Panc1 (cell line): ENCODE measurements at regions not wholly inside any gene's neighbourhood (a gene's known extent, or its start where the extent isn't known, plus 50 kb on each side); places are given as distances from the start of the nearest gene placed in this dataset.

Experiments used
- ATAC-seq: fragments of 200-7000 bp; cut with Tn5 transposase; 2 replicates; pipeline ENCODE4 v1.9.1; 2020; ENCODE audit warnings: mild to moderate bottlenecking, moderate library complexity
- BruUV-seq: library from RNA; stranded (reverse); fragments of 400-500 nt; replicated peaks from 2 replicates; lab custom pipeline; 2021; lab: Mats Ljungman, UMichigan
- CTCF ChIA-PET: fragments of 300-600 bp; sonication (Branson Sonifier 250); formaldehyde crosslinking; loops from one replicate; lab custom pipeline; 2022; ENCODE audit warnings: antibody characterized with exemption; lab: Charles Lee
- POLR2A ChIA-PET: fragments of 300-600 bp; sonication (Branson Sonifier 250); formaldehyde crosslinking; loops from one replicate; lab custom pipeline; 2022; ENCODE audit warnings: antibody characterized with exemption; lab: Charles Lee
- DNase-seq: peaks from one replicate; pipeline ENCODE4 v3.0.0-alpha.2; 2010; ENCODE audit warnings: low read depth, low spot score
- H3K27ac ChIP-seq: 2 replicates; pipeline ENCODE4 v1.5.1; 2011; ENCODE audit warnings: mild to moderate bottlenecking, low read length, inconsistent platforms
- H3K27me3 ChIP-seq: fragments of 200-500 bp; sonication (Bioruptor generic); 2 replicates; pipeline ENCODE4 v1.6.0; 2014; ENCODE audit warnings: low read length, inconsistent platforms; ENCODE audit not compliant: control insufficient read depth, insufficient read depth
- H3K36me3 ChIP-seq: fragments of 200-500 bp; sonication (Bioruptor generic); 2 replicates; pipeline ENCODE4 v1.5.1; 2014; ENCODE audit warnings: inconsistent platforms, mild to moderate bottlenecking, low read length, moderate library complexity; ENCODE audit not compliant: control insufficient read depth, insufficient read depth
- H3K4me1 ChIP-seq: 2 replicates; pipeline ENCODE4 v1.5.1; 2011; ENCODE audit warnings: inconsistent platforms, mild to moderate bottlenecking, low read length, moderate library complexity; ENCODE audit not compliant: control insufficient read depth, insufficient read depth
- H3K4me3 ChIP-seq, 2 experiments: 2 replicates each; pipeline ENCODE4 v1.5.1; 2011 to 2012; ENCODE audit warnings: low read depth in 2 of 2, low read length in 2 of 2, mild to moderate bottlenecking in 2 of 2, inconsistent platforms in 1 of 2, moderate library complexity in 1 of 2
- H3K9me3 ChIP-seq: fragments of 200-500 bp; sonication (Bioruptor generic); 2 replicates; pipeline ENCODE4 v1.5.1; 2014; ENCODE audit warnings: low read depth, mild to moderate bottlenecking, inconsistent platforms, low read length, moderate library complexity; ENCODE audit not compliant: control insufficient read depth, insufficient read depth
- POLR2AphosphoS5 ChIP-seq: IDR thresholded peaks from 2 replicates; pipeline ENCODE4 v1.6.1; 2012; ENCODE audit warnings: mild to moderate bottlenecking, low read depth, low read length, moderate library complexity
- SIN3A ChIP-seq: IDR thresholded peaks from 2 replicates; pipeline ENCODE4 v1.6.1; 2012; ENCODE audit warnings: low read depth, mild to moderate bottlenecking, low read length, moderate library complexity, borderline replicate concordance; ENCODE audit not compliant: insufficient read depth
- TCF7L2 ChIP-seq: IDR thresholded peaks from 2 replicates; pipeline ENCODE4 v1.6.1; 2011; ENCODE audit warnings: mild to moderate bottlenecking, low read depth, low read length, inconsistent platforms
- in situ Hi-C: cut with HindIII; loops from 2 replicates; pipeline ENCODE4 v1.10.0; 2016; ENCODE audit warnings: low sequenced_read_pairs, low pct_unique_long_range_greater_than_20kb
- intact Hi-C: fragments of 100-400 bp; cut with micrococcal nuclease; formaldehyde crosslinking; loops from one replicate; pipeline ENCODE4 v1.10.0; 2022; ENCODE audit not compliant: unreplicated experiment
- TF ChIP-seq, protein P1 (sequence below): fragments of 450-650 bp; IDR thresholded peaks from 2 replicates; pipeline ENCODE4 v1.5.1; 2017; ENCODE audit warnings: mild to moderate bottlenecking
- TF ChIP-seq, protein P2 (sequence below), 2 experiments: IDR thresholded peaks; 2 replicates each; pipeline ENCODE4 v1.6.1; 2011 to 2012; ENCODE audit warnings: low read depth in 2 of 2, control low read depth in 1 of 2, low read length in 1 of 2, mild to moderate bottlenecking in 1 of 2, moderate library complexity in 1 of 2; ENCODE audit not compliant: insufficient read depth in 1 of 2

DNA sequence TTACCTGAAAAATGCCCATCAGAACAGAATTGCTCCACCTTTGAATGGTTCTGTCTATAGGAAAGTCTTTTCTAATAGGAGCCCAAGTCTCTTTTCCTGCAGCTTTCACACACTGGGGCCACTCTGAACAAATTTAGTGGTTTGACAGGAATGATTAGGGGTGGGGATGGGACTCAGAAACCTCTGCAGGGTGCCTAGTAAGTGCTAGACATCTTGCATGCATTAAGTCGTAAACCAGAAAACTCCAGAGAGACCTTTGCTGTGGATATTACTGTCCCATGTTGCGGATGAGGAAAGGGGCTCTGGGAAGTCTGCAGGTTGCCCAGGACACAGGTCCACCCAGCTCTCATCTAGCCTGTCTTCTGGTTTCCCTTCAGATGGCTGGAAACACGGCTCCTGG lies 189.7 kb downstream of the OPA1 start:
- H3K9me3 ChIP-seq = no peaks in the 10 kb centered on the region
- H3K4me1 ChIP-seq = peaks cover 24% of the 10 kb centered on the region
- ChIA-PET POLR2A (no interaction called here), CTCF (interaction anchor here (3.6 kb wide), 1 partner anchor 533 kb away, joined by 28 read pairs; no protein-coding TSS in a partner anchor)
- BruUV-seq = no TSS peak
- H3K4me3 ChIP-seq = no peak overlapping the region
- ATAC-seq = no peak
- in situ Hi-C loops (no loop called here), intact Hi-C loops (loop anchor here (5.0 kb wide), 1 partner anchor 290 kb away; no protein-coding TSS in a partner anchor)
- no peak for DNase-seq
- H3K27ac ChIP-seq = peak overlapping the region; percentile 1
- TF ChIP-seq POLR2AphosphoS5 = no peak
- TF ChIP-seq, protein P1, sequence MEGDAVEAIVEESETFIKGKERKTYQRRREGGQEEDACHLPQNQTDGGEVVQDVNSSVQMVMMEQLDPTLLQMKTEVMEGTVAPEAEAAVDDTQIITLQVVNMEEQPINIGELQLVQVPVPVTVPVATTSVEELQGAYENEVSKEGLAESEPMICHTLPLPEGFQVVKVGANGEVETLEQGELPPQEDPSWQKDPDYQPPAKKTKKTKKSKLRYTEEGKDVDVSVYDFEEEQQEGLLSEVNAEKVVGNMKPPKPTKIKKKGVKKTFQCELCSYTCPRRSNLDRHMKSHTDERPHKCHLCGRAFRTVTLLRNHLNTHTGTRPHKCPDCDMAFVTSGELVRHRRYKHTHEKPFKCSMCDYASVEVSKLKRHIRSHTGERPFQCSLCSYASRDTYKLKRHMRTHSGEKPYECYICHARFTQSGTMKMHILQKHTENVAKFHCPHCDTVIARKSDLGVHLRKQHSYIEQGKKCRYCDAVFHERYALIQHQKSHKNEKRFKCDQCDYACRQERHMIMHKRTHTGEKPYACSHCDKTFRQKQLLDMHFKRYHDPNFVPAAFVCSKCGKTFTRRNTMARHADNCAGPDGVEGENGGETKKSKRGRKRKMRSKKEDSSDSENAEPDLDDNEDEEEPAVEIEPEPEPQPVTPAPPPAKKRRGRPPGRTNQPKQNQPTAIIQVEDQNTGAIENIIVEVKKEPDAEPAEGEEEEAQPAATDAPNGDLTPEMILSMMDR = no peak
- H3K27me3 ChIP-seq = no peaks in the 10 kb centered on the region
- H3K36me3 ChIP-seq = no peaks in the 10 kb centered on the region

DNA sequence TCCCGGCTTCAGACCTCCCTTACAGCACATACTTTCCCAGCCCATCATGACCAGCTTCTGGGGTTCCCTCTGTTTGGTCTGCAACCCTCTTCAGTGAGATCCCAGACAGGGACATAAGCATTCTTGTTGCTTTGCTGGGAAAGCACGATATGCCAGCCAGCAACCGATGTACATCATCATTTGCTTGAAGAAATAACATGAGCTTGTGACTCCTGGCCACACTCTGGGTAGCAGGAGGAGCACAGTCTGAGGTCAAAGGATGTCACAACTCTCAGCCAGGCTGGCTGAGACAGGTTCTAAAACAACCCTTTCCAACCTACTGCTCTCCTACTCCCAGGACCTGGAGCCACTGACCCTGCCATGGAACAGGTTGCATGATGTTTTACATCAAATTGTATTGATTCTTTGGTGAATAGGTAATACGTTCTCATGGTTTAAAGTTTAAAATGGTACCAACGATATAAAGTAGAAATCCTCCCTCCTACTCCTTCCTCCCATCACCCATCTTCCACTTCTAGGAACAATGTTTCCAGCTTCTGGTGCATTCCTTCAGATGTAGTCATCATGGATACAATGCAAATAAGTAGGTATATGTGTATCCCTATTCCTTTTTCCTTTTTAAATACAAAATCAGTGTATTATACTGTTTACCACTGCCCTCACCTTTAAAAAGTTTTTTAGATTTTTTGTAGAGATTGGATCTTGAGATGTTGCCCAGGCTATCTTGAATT lies 190.3 kb downstream of the OPA1 start:
- ChIA-PET CTCF (interaction anchor here (3.6 kb wide), 1 partner anchor 533 kb away, joined by 28 read pairs; no protein-coding TSS in a partner anchor), POLR2A (no interaction called here)
- H3K4me1 ChIP-seq = peaks cover 29% of the 10 kb centered on the region
- in situ Hi-C loops (no loop called here), intact Hi-C loops (loop anchor here (5.0 kb wide), 1 partner anchor 289 kb away; no protein-coding TSS in a partner anchor)
- H3K4me3 ChIP-seq = no peak overlapping the region
- no peak for ATAC-seq
- peak overlapping the region; percentile 1 for H3K27ac ChIP-seq
- no TSS peak for BruUV-seq
- H3K9me3 ChIP-seq = no peaks in the 10 kb centered on the region
- no peak for DNase-seq
- no peaks in the 10 kb centered on the region for H3K27me3 ChIP-seq
- no peak for TF ChIP-seq TCF7L2
- no peak for TF ChIP-seq SIN3A
- TF ChIP-seq POLR2AphosphoS5 = no peak
- TF ChIP-seq, protein P2, sequence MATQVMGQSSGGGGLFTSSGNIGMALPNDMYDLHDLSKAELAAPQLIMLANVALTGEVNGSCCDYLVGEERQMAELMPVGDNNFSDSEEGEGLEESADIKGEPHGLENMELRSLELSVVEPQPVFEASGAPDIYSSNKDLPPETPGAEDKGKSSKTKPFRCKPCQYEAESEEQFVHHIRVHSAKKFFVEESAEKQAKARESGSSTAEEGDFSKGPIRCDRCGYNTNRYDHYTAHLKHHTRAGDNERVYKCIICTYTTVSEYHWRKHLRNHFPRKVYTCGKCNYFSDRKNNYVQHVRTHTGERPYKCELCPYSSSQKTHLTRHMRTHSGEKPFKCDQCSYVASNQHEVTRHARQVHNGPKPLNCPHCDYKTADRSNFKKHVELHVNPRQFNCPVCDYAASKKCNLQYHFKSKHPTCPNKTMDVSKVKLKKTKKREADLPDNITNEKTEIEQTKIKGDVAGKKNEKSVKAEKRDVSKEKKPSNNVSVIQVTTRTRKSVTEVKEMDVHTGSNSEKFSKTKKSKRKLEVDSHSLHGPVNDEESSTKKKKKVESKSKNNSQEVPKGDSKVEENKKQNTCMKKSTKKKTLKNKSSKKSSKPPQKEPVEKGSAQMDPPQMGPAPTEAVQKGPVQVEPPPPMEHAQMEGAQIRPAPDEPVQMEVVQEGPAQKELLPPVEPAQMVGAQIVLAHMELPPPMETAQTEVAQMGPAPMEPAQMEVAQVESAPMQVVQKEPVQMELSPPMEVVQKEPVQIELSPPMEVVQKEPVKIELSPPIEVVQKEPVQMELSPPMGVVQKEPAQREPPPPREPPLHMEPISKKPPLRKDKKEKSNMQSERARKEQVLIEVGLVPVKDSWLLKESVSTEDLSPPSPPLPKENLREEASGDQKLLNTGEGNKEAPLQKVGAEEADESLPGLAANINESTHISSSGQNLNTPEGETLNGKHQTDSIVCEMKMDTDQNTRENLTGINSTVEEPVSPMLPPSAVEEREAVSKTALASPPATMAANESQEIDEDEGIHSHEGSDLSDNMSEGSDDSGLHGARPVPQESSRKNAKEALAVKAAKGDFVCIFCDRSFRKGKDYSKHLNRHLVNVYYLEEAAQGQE (IDR thresholded peaks at IDR 0.05; ENCODE audit: insufficient read depth in 1 of 2, low read depth in 2 of 2, low read length in 1 of 2) = no peak
- TF ChIP-seq, protein P1 = no peak
- no peaks in the 10 kb centered on the region for H3K36me3 ChIP-seq
